K562 (cell line): ENCODE measurements at regions not wholly inside any gene's neighbourhood (a gene's known extent, or its start where the extent isn't known, plus 50 kb on each side); places are given as distances from the start of the nearest gene placed in this dataset.

Source experiments
- ATAC-seq: fragments of 200-7000 bp; cut with Tn5 transposase; 3 replicates; pipeline ENCODE4 v1.9.1; 2020; ENCODE audit warnings: moderate library complexity
- BruUV-seq: library from RNA; stranded (reverse); fragments of 400-500 nt; replicated peaks from 2 replicates; lab custom pipeline; 2021; lab: Mats Ljungman, UMichigan
- CTCF ChIA-PET: fragments of 300-600 bp; formaldehyde crosslinking; extraction: SDS; loops from one replicate; lab custom pipeline; 2021; ENCODE audit warnings: low intra/inter-chr PET ratio; lab: Yijun Ruan, JAX
- POLR2A ChIA-PET: fragments of 300-600, 350-650 bp; sonication (Branson Sonifier 250); formaldehyde crosslinking; extraction: SDS; loops from one replicate; lab custom pipeline; 2021; ENCODE audit warnings: antibody characterized with exemption, inconsistent platforms; lab: Yijun Ruan, JAX
- DNase-seq, 4 experiments: peaks; one replicate each; pipeline versions ENCODE4 v3.0.0 to v3.0.0-alpha.2; 2011 to 2018; ENCODE audit warnings: low spot score in 3 of 4, mixed read lengths in 3 of 4; ENCODE audit errors: extremely low read depth in 1 of 4
- FAIRE-seq: peaks from 2 replicates; lab custom pipeline; 2011; peaks lifted over from hg19 to GRCh38; lab: Jason Lieb, UNC
- H2AFZ ChIP-seq: 2 replicates; pipeline ENCODE4 v1.6.0; 2011; ENCODE audit warnings: low read depth, low read length, control low read depth, inconsistent platforms
- H3K27ac ChIP-seq: fragments of 200-600 bp; 3 replicates; pipeline ENCODE4 v1.8.0; 2011; ENCODE audit warnings: low read depth, mild to moderate bottlenecking, control low read depth, inconsistent platforms, low read length, moderate library complexity, mixed read lengths; ENCODE audit errors: extremely low read depth
- H3K27me3 ChIP-seq, 2 experiments: fragments of 300-600 bp in 1 of 2; 2 replicates in 1 of 2; 3 replicates in 1 of 2; pipeline versions ENCODE4 v1.6.0 to v1.8.0; 2011; ENCODE audit warnings: inconsistent platforms in 2 of 2, low read length in 2 of 2, mild to moderate bottlenecking in 1 of 2, mixed read lengths in 1 of 2, moderate library complexity in 1 of 2; ENCODE audit not compliant: control insufficient read depth in 2 of 2, insufficient read depth in 2 of 2
- H3K36me3 ChIP-seq: fragments of 300-600 bp; 3 replicates; pipeline ENCODE4 v1.8.0; 2011; ENCODE audit warnings: mild to moderate bottlenecking, low read length, inconsistent platforms; ENCODE audit not compliant: control insufficient read depth, insufficient read depth
- H3K4me1 ChIP-seq, 2 experiments: fragments of 200-600 bp in 1 of 2; replicated peaks in 1 of 2; 2 replicates in 1 of 2; 3 replicates in 1 of 2; pipeline versions ENCODE4 v1.5.1 to v1.8.0; 2011; ENCODE audit warnings: inconsistent platforms in 2 of 2, low read length in 2 of 2, mild to moderate bottlenecking in 1 of 2, mixed read lengths in 1 of 2, moderate library complexity in 1 of 2; ENCODE audit not compliant: control insufficient read depth in 2 of 2, insufficient read depth in 2 of 2
- H3K4me2 ChIP-seq: 2 replicates; pipeline ENCODE4 v1.6.1; 2011; ENCODE audit warnings: low read length, control low read depth, inconsistent platforms, mixed read lengths; ENCODE audit not compliant: insufficient read depth
- H3K4me3 ChIP-seq: fragments of 200-600 bp; sonication (generic), shearing (Covaris generic); 2 replicates; pipeline ENCODE4 v1.5.1; 2016; ENCODE audit warnings: control low read depth, inconsistent platforms
- H3K79me2 ChIP-seq: fragments of 200-600 bp; 3 replicates; pipeline ENCODE4 v1.8.0; 2011; ENCODE audit warnings: low read length, inconsistent platforms; ENCODE audit not compliant: control insufficient read depth, insufficient read depth
- H3K9ac ChIP-seq, 2 experiments: 2 replicates each; pipeline versions ENCODE4 v1.6.0 to v1.6.1; 2011; ENCODE audit warnings: low read depth in 2 of 2, low read length in 2 of 2, control low read depth in 1 of 2, inconsistent platforms in 1 of 2, mild to moderate bottlenecking in 1 of 2, mixed read lengths in 1 of 2; ENCODE audit not compliant: insufficient read depth in 1 of 2
- H3K9me1 ChIP-seq: one replicate; pipeline ENCODE4 v1.6.0; 2011; ENCODE audit warnings: inconsistent platforms, mild to moderate bottlenecking, low read length, moderate library complexity; ENCODE audit not compliant: control insufficient read depth, insufficient read depth
- H3K9me3 ChIP-seq: replicated peaks from 2 replicates; pipeline ENCODE4 v1.5.1; 2011; ENCODE audit warnings: low read depth, low read length, inconsistent platforms; ENCODE audit not compliant: control insufficient read depth, insufficient read depth
- H4K20me1 ChIP-seq: replicated peaks from 2 replicates; pipeline ENCODE4 v1.6.1; 2011; ENCODE audit warnings: low read length, inconsistent platforms, mixed read lengths; ENCODE audit not compliant: control insufficient read depth, insufficient read depth
- CREB1 ChIP-seq, 2 experiments: sonication (generic) in 1 of 2; formaldehyde crosslinking in 1 of 2; IDR thresholded peaks; 2 replicates each; pipeline versions ENCODE4 v1.6.1 to v1.8.0; 2012 to 2022; ENCODE audit warnings: inconsistent platforms in 1 of 2, mild to moderate bottlenecking in 1 of 2, missing genetic modification reagents in 1 of 2, moderate library complexity in 1 of 2
- DNMT1 ChIP-seq: fragments of 450-650 bp; IDR thresholded peaks from 2 replicates; pipeline ENCODE4 v1.6.1; 2016; ENCODE audit warnings: antibody characterized with exemption, mild to moderate bottlenecking
- FOXP4 ChIP-seq: sonication (generic); formaldehyde crosslinking; IDR thresholded peaks from 2 replicates; pipeline ENCODE4 v1.8.0; 2022; ENCODE audit warnings: mild to moderate bottlenecking, missing genetic modification reagents, borderline replicate concordance
- HBP1 ChIP-seq: fragments of 450-650 bp; formaldehyde crosslinking; IDR thresholded peaks from 2 replicates; pipeline ENCODE4 v1.4.0; 2022; ENCODE audit warnings: missing genetic modification characterization
- RNF2 ChIP-seq: sonication (generic); IDR thresholded peaks from 2 replicates; pipeline ENCODE4 v1.6.1; 2016
- ZBTB40 ChIP-seq, 2 experiments: fragments of 450-650 bp in 1 of 2; sonication (generic) in 1 of 2; formaldehyde crosslinking in 1 of 2; IDR thresholded peaks; 2 replicates each; pipeline versions ENCODE4 v1.7.1 to v1.9.0; 2016 to 2022; ENCODE audit warnings: inconsistent platforms in 1 of 2, mild to moderate bottlenecking in 1 of 2, missing genetic modification reagents in 1 of 2
- ZNF274 ChIP-seq: IDR thresholded peaks from 2 replicates; pipeline ENCODE4 v1.6.1; 2011; ENCODE audit warnings: low read depth, mild to moderate bottlenecking, low read length, moderate library complexity, borderline replicate concordance
- ZNF511 ChIP-seq: sonication (generic); formaldehyde crosslinking; IDR thresholded peaks from 2 replicates; pipeline ENCODE4 v1.8.0; 2022; ENCODE audit warnings: mild to moderate bottlenecking, missing genetic modification reagents
- WGBS: fragments of 100-300 bp; shearing (Covaris generic); methylation state at CpG from one replicate; pipeline ENCODE4 v1.1.6; 2016; ENCODE audit warnings: low coverage, mixed read lengths; ENCODE audit not compliant: insufficient coverage; ENCODE audit errors: missing lambda C conversion rate; 5-methylcytosine and 5-hydroxymethylcytosine counted together
- in situ Hi-C: fragments of 300-500 bp; cut with MboI; formaldehyde crosslinking; loops from 4 replicates; pipeline ENCODE4 v1.15.0; 2018; ENCODE audit warnings: inconsistent platforms, mixed read lengths
- intact Hi-C: fragments of 100-400 bp; cut with micrococcal nuclease; formaldehyde crosslinking; loops from 2 replicates; pipeline ENCODE4 v1.14.2; 2022

GRCh38 chr21:35780983-35781382 lies 279.3 kb downstream of the SETD4 start:
- DNase-seq = no peak
- intact Hi-C loops = no loop called here
- Histone ChIP-seq H4K20me1 (no peaks in the 10 kb centered on the region), H3K4me2 (no peak overlapping the region), H3K79me2 (no peaks in the 10 kb centered on the region), H3K9ac (no peak overlapping the region), H3K4me1 (no peaks in the 10 kb centered on the region), H3K9me3 (no peaks in the 10 kb centered on the region), H3K4me3 (no peak overlapping the region), H2AFZ (no peak overlapping the region), H3K27me3 (no peaks in the 10 kb centered on the region), H3K27ac (no peak overlapping the region), H3K9me1 (no peaks in the 10 kb centered on the region), H3K36me3 (no peaks in the 10 kb centered on the region)
- BruUV-seq = no TSS peak
- ATAC-seq = no peak
- WGBS = 0% methylated on average over 4 of the region's 4 CpGs
- FAIRE-seq = no peak
- POLR2A ChIA-PET = no interaction called here
- in situ Hi-C loops = no loop called here
- CTCF ChIA-PET = no interaction called here
- TF ChIP-seq HBP1 (CRISPR knock-in tag) (no peak), CREB1 (IDR thresholded peaks at IDR 0.05) (no peak), CREB1 (CRISPR knock-in tag; IDR thresholded peaks at IDR 0.05) (no peak), FOXP4 (CRISPR knock-in tag) (no peak), DNMT1 (no peak), RNF2 (no peak), ZNF274 (no peak), ZNF511 (CRISPR knock-in tag) (no peak), ZBTB40 (IDR thresholded peaks at IDR 0.05) (no peak), ZBTB40 (CRISPR knock-in tag; IDR thresholded peaks at IDR 0.05) (no peak)
